IMR-90 (cell line): ENCODE measurements at regions not wholly inside any gene's neighbourhood (a gene's known extent, or its start where the extent isn't known, plus 50 kb on each side); places are given as distances from the start of the nearest gene placed in this dataset.

Source experiments
- ATAC-seq: fragments of 200-7000 bp; cut with Tn5 transposase; 2 replicates; pipeline ENCODE4 v1.9.1; 2020; ENCODE audit warnings: low read depth, mild to moderate bottlenecking, moderate library complexity
- BruUV-seq: library from RNA; stranded (reverse); fragments of 400-500 nt; replicated peaks from 2 replicates; lab custom pipeline; 2021; lab: Mats Ljungman, UMichigan
- CTCF ChIA-PET: fragments of 300-600 bp; formaldehyde crosslinking; extraction: SDS; loops from one replicate; lab custom pipeline; 2021; ENCODE audit warnings: antibody characterized with exemption; lab: Yijun Ruan, JAX
- POLR2A ChIA-PET: fragments of 300-600 bp; sonication (Branson Sonifier 250); formaldehyde crosslinking; loops from one replicate; lab custom pipeline; 2022; ENCODE audit warnings: antibody characterized with exemption; ENCODE audit not compliant: unreplicated experiment; lab: Charles Lee
- DNase-seq: peaks from one replicate; pipeline ENCODE4 v3.0.0; 2013
- H2AFZ ChIP-seq: replicated peaks from 2 replicates; pipeline ENCODE3; 2013; ENCODE audit warnings: low read length, mild to moderate bottlenecking; ENCODE audit not compliant: poor library complexity
- H2AK5ac ChIP-seq: 2 replicates; pipeline ENCODE4 v1.6.1; 2013; ENCODE audit warnings: low read depth, low read length, inconsistent platforms
- H2AK9ac ChIP-seq: replicated peaks from 2 replicates; pipeline ENCODE3; 2013; ENCODE audit warnings: mild to moderate bottlenecking, low read depth, low read length, moderate library complexity; ENCODE audit not compliant: poor library complexity
- H2BK120ac ChIP-seq: 2 replicates; pipeline ENCODE4 v1.6.1; 2013; ENCODE audit warnings: low read depth, low read length, inconsistent platforms
- H2BK15ac ChIP-seq: 3 replicates; pipeline ENCODE4 v1.6.1; 2013; ENCODE audit warnings: low read depth, low read length, inconsistent platforms
- H2BK20ac ChIP-seq: 2 replicates; pipeline ENCODE4 v1.6.1; 2013; ENCODE audit warnings: low read depth, mild to moderate bottlenecking, inconsistent platforms, low read length, moderate library complexity
- H2BK5ac ChIP-seq: 2 replicates; pipeline ENCODE4 v1.6.1; 2013; ENCODE audit warnings: mild to moderate bottlenecking, low read depth, low read length, inconsistent platforms; ENCODE audit not compliant: poor library complexity, severe bottlenecking
- H3K14ac ChIP-seq: replicated peaks from 2 replicates; pipeline ENCODE4 v1.6.1; 2013; ENCODE audit warnings: low read depth, low read length, inconsistent platforms
- H3K18ac ChIP-seq: 2 replicates; pipeline ENCODE4 v1.6.1; 2013; ENCODE audit warnings: low read depth, low read length, control low read depth
- H3K23ac ChIP-seq: 2 replicates; pipeline ENCODE4 v1.6.1; 2013; ENCODE audit warnings: low read depth, low read length, inconsistent platforms
- H3K27ac ChIP-seq: 2 replicates; pipeline ENCODE4 v1.5.1; 2013; ENCODE audit warnings: mild to moderate bottlenecking, control low read depth, low read length; ENCODE audit not compliant: insufficient read depth
- H3K27me3 ChIP-seq: 2 replicates; pipeline ENCODE4 v1.6.1; 2013; ENCODE audit warnings: low read length; ENCODE audit not compliant: control insufficient read depth, insufficient read depth
- H3K36me3 ChIP-seq: 2 replicates; pipeline ENCODE4 v1.6.1; 2013; ENCODE audit warnings: low read length, mixed read lengths; ENCODE audit not compliant: control insufficient read depth, insufficient read depth
- H3K4ac ChIP-seq: 2 replicates; pipeline ENCODE4 v1.6.1; 2013; ENCODE audit warnings: low read depth, low read length, inconsistent platforms
- H3K4me1 ChIP-seq: 2 replicates; pipeline ENCODE4 v1.6.1; 2013; ENCODE audit warnings: low read length, mixed read lengths; ENCODE audit not compliant: control insufficient read depth, insufficient read depth
- H3K4me2 ChIP-seq: 2 replicates; pipeline ENCODE4 v1.6.1; 2013; ENCODE audit warnings: low read depth, mild to moderate bottlenecking, control low read depth, low read length, moderate library complexity
- H3K4me3 ChIP-seq: 2 replicates; pipeline ENCODE4 v1.5.1; 2013; ENCODE audit warnings: low read depth, mild to moderate bottlenecking, control low read depth, low read length, moderate library complexity; ENCODE audit not compliant: insufficient read depth
- H3K56ac ChIP-seq: 2 replicates; pipeline ENCODE4 v1.6.1; 2013; ENCODE audit warnings: low read length, inconsistent platforms; ENCODE audit not compliant: insufficient read depth; ENCODE audit errors: extremely low read depth
- H3K79me1 ChIP-seq, 2 experiments: 2 replicates each; pipeline ENCODE4 v1.6.1; 2013; ENCODE audit warnings: low read length in 2 of 2, inconsistent platforms in 1 of 2, low read depth in 1 of 2
- H3K9ac ChIP-seq: 2 replicates; pipeline ENCODE4 v1.6.1; 2013; ENCODE audit warnings: low read depth, low read length, control low read depth
- H3K9me1 ChIP-seq: 2 replicates; pipeline ENCODE4 v1.6.1; 2013; ENCODE audit warnings: low read length, inconsistent platforms; ENCODE audit not compliant: insufficient read depth
- H3K9me3 ChIP-seq: 2 replicates; pipeline ENCODE4 v1.6.1; 2013; ENCODE audit warnings: low read length; ENCODE audit not compliant: control insufficient read depth, insufficient read depth
- H4K20me1 ChIP-seq: 2 replicates; pipeline ENCODE4 v1.6.1; 2013; ENCODE audit warnings: low read length, inconsistent platforms; ENCODE audit not compliant: insufficient read depth
- H4K5ac ChIP-seq: 2 replicates; pipeline ENCODE4 v1.6.1; 2013; ENCODE audit warnings: mild to moderate bottlenecking, low read depth, low read length, control low read depth
- H4K8ac ChIP-seq, 2 experiments: 2 replicates each; pipeline ENCODE4 v1.6.1; 2013; ENCODE audit warnings: low read depth in 2 of 2, low read length in 2 of 2, control low read depth in 1 of 2, inconsistent platforms in 1 of 2
- H4K91ac ChIP-seq: 2 replicates; pipeline ENCODE4 v1.6.1; 2013; ENCODE audit warnings: low read depth, low read length, inconsistent platforms; ENCODE audit not compliant: insufficient read depth
- BHLHE40 ChIP-seq: fragments of 150-350 bp; IDR thresholded peaks from 2 replicates; pipeline ENCODE4 v1.6.1; 2016; ENCODE audit warnings: mild to moderate bottlenecking, low read depth, low read length
- MAFK ChIP-seq: IDR thresholded peaks from 2 replicates; pipeline ENCODE4 v1.6.1; 2012; ENCODE audit warnings: low read depth, low read length, improper control_type of control experiment
- MXI1 ChIP-seq: IDR thresholded peaks from 2 replicates; pipeline ENCODE4 v1.6.1; 2012; ENCODE audit warnings: low read depth, mild to moderate bottlenecking, low read length, moderate library complexity, borderline replicate concordance
- SMC3 ChIP-seq: fragments of 150-350 bp; IDR thresholded peaks from 2 replicates; pipeline ENCODE4 v1.6.1; 2016; ENCODE audit warnings: low read depth, mild to moderate bottlenecking, antibody characterized with exemption, low read length, moderate library complexity
- WGBS, 2 experiments: methylation state at CpG; one replicate each; pipeline versions ENCODE4 v1.1.5 to v1.1.7; 2013; ENCODE audit warnings: missing lambda C conversion rate in 2 of 2; ENCODE audit not compliant: insufficient read length in 1 of 2; ENCODE audit errors: extremely low coverage in 2 of 2; 5-methylcytosine and 5-hydroxymethylcytosine counted together
- dilution Hi-C: fragments of 300-500 bp; cut with HindIII; formaldehyde crosslinking; loops from one replicate; pipeline ENCODE4 v1.14.3; 2018; ENCODE audit warnings: low sequenced_read_pairs; ENCODE audit not compliant: unreplicated experiment
- in situ Hi-C: fragments of 300-500 bp; cut with MboI; formaldehyde crosslinking; loops from 3 replicates; pipeline ENCODE4 v1.14.3; 2019; ENCODE audit warnings: low sequenced_read_pairs, inconsistent platforms, mixed read lengths
- intact Hi-C: fragments of 100-400 bp; cut with micrococcal nuclease; formaldehyde crosslinking; loops from 2 replicates; pipeline ENCODE4 v1.10.0; 2022

DNA sequence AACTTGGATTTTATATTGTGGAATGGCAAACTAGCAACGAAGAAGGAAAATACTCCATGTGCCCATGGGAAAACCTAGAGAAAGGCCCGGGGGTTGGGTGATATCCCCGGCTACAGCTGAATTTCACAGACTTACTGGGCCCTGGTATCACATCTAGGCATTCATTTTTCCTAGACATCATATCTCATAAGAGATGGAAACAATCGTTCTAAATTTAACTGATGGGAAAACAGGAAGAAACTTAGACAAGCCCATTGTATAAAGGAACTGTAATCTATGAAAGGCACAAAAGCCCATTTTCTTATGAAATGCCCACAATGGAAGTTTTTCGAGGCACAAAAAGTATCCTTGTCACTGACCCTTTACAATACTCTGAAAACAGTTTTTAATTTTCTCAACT lies 407.9 kb upstream of the LYPLAL1 start:
- Histone ChIP-seq H4K91ac (no peak overlapping the region), H3K4me2 (no peak overlapping the region), H2BK20ac (no peak overlapping the region), H2AFZ (no peak overlapping the region), H2AK9ac (no peak overlapping the region), H4K8ac (no peak overlapping the region), H3K4ac (no peak overlapping the region), H3K23ac (no peak overlapping the region), H3K36me3 (no peaks in the 10 kb centered on the region), H2BK15ac (0 out of 3 replicates have a peak overlapping the region, but pooled peaks have one; percentile 54), H2AK5ac (no peak overlapping the region), H2BK120ac (no peak overlapping the region), H3K9me3 (no peaks in the 10 kb centered on the region), H3K4me1 (no peaks in the 10 kb centered on the region), H3K79me1 (no peaks in the 10 kb centered on the region), H4K5ac (no peak overlapping the region), H3K27me3 (no peaks in the 10 kb centered on the region), H3K9ac (no peak overlapping the region), H3K27ac (no peak overlapping the region), H3K18ac (no peak overlapping the region), H3K4me3 (no peak overlapping the region), H3K56ac (no peak overlapping the region), H3K14ac (no peak overlapping the region), H4K20me1 (no peaks in the 10 kb centered on the region), H2BK5ac (no peak overlapping the region), H3K9me1 (no peaks in the 10 kb centered on the region)
- ATAC-seq = no peak
- no peak for DNase-seq
- ChIA-PET POLR2A (no interaction called here), CTCF (no interaction called here)
- WGBS, 2 experiments = no CpG with 5 or more reads among the region's 5 CpGs
- BruUV-seq = no TSS peak
- dilution Hi-C loops (no loop called here), intact Hi-C loops (no loop called here), in situ Hi-C loops (no loop called here)
- TF ChIP-seq MXI1 (no peak), MAFK (no peak), SMC3 (no peak), BHLHE40 (no peak)
